K562 (cell line): ENCODE measurements at regions not wholly inside any gene's neighbourhood (a gene's known extent, or its start where the extent isn't known, plus 50 kb on each side); places are given as distances from the start of the nearest gene placed in this dataset.

Source experiments
- ATAC-seq: fragments of 200-7000 bp; cut with Tn5 transposase; 3 replicates; pipeline ENCODE4 v1.9.1; 2020; ENCODE audit warnings: moderate library complexity
- BruUV-seq: library from RNA; stranded (reverse); fragments of 400-500 nt; replicated peaks from 2 replicates; lab custom pipeline; 2021; lab: Mats Ljungman, UMichigan
- CTCF ChIA-PET: fragments of 300-600 bp; formaldehyde crosslinking; extraction: SDS; loops from one replicate; lab custom pipeline; 2021; ENCODE audit warnings: low intra/inter-chr PET ratio; lab: Yijun Ruan, JAX
- POLR2A ChIA-PET: fragments of 300-600, 350-650 bp; sonication (Branson Sonifier 250); formaldehyde crosslinking; extraction: SDS; loops from one replicate; lab custom pipeline; 2021; ENCODE audit warnings: antibody characterized with exemption, inconsistent platforms; lab: Yijun Ruan, JAX
- DNase-seq, 4 experiments: peaks; one replicate each; pipeline versions ENCODE4 v3.0.0 to v3.0.0-alpha.2; 2011 to 2018; ENCODE audit warnings: low spot score in 3 of 4, mixed read lengths in 3 of 4; ENCODE audit errors: extremely low read depth in 1 of 4
- FAIRE-seq: peaks from 2 replicates; lab custom pipeline; 2011; peaks lifted over from hg19 to GRCh38; lab: Jason Lieb, UNC
- H2AFZ ChIP-seq: 2 replicates; pipeline ENCODE4 v1.6.0; 2011; ENCODE audit warnings: low read depth, low read length, control low read depth, inconsistent platforms
- H3K27ac ChIP-seq: fragments of 200-600 bp; 3 replicates; pipeline ENCODE4 v1.8.0; 2011; ENCODE audit warnings: low read depth, mild to moderate bottlenecking, control low read depth, inconsistent platforms, low read length, moderate library complexity, mixed read lengths; ENCODE audit errors: extremely low read depth
- H3K27me3 ChIP-seq, 2 experiments: fragments of 300-600 bp in 1 of 2; 2 replicates in 1 of 2; 3 replicates in 1 of 2; pipeline versions ENCODE4 v1.6.0 to v1.8.0; 2011; ENCODE audit warnings: inconsistent platforms in 2 of 2, low read length in 2 of 2, mild to moderate bottlenecking in 1 of 2, mixed read lengths in 1 of 2, moderate library complexity in 1 of 2; ENCODE audit not compliant: control insufficient read depth in 2 of 2, insufficient read depth in 2 of 2
- H3K36me3 ChIP-seq: fragments of 300-600 bp; 3 replicates; pipeline ENCODE4 v1.8.0; 2011; ENCODE audit warnings: mild to moderate bottlenecking, low read length, inconsistent platforms; ENCODE audit not compliant: control insufficient read depth, insufficient read depth
- H3K4me1 ChIP-seq, 2 experiments: fragments of 200-600 bp in 1 of 2; replicated peaks in 1 of 2; 2 replicates in 1 of 2; 3 replicates in 1 of 2; pipeline versions ENCODE4 v1.5.1 to v1.8.0; 2011; ENCODE audit warnings: inconsistent platforms in 2 of 2, low read length in 2 of 2, mild to moderate bottlenecking in 1 of 2, mixed read lengths in 1 of 2, moderate library complexity in 1 of 2; ENCODE audit not compliant: control insufficient read depth in 2 of 2, insufficient read depth in 2 of 2
- H3K4me2 ChIP-seq: 2 replicates; pipeline ENCODE4 v1.6.1; 2011; ENCODE audit warnings: low read length, control low read depth, inconsistent platforms, mixed read lengths; ENCODE audit not compliant: insufficient read depth
- H3K4me3 ChIP-seq: fragments of 200-600 bp; sonication (generic), shearing (Covaris generic); 2 replicates; pipeline ENCODE4 v1.5.1; 2016; ENCODE audit warnings: control low read depth, inconsistent platforms
- H3K79me2 ChIP-seq: fragments of 200-600 bp; 3 replicates; pipeline ENCODE4 v1.8.0; 2011; ENCODE audit warnings: low read length, inconsistent platforms; ENCODE audit not compliant: control insufficient read depth, insufficient read depth
- H3K9ac ChIP-seq, 2 experiments: 2 replicates each; pipeline versions ENCODE4 v1.6.0 to v1.6.1; 2011; ENCODE audit warnings: low read depth in 2 of 2, low read length in 2 of 2, control low read depth in 1 of 2, inconsistent platforms in 1 of 2, mild to moderate bottlenecking in 1 of 2, mixed read lengths in 1 of 2; ENCODE audit not compliant: insufficient read depth in 1 of 2
- H3K9me1 ChIP-seq: one replicate; pipeline ENCODE4 v1.6.0; 2011; ENCODE audit warnings: inconsistent platforms, mild to moderate bottlenecking, low read length, moderate library complexity; ENCODE audit not compliant: control insufficient read depth, insufficient read depth
- H3K9me3 ChIP-seq: replicated peaks from 2 replicates; pipeline ENCODE4 v1.5.1; 2011; ENCODE audit warnings: low read depth, low read length, inconsistent platforms; ENCODE audit not compliant: control insufficient read depth, insufficient read depth
- H4K20me1 ChIP-seq: replicated peaks from 2 replicates; pipeline ENCODE4 v1.6.1; 2011; ENCODE audit warnings: low read length, inconsistent platforms, mixed read lengths; ENCODE audit not compliant: control insufficient read depth, insufficient read depth
- LCOR ChIP-seq: sonication (generic); formaldehyde crosslinking; IDR thresholded peaks from 2 replicates; pipeline ENCODE4 v1.8.0; 2022; ENCODE audit warnings: mild to moderate bottlenecking, missing genetic modification reagents
- MCM5 ChIP-seq: fragments of 450-650 bp; IDR thresholded peaks from 2 replicates; pipeline ENCODE4 v1.6.1; 2016; ENCODE audit warnings: low read depth
- MCM7 ChIP-seq, 2 experiments: fragments of 450-650 bp; IDR thresholded peaks; 2 replicates each; pipeline ENCODE4 v1.6.1; 2016 to 2018
- NFRKB ChIP-seq: fragments of 450-650 bp; IDR thresholded peaks from 2 replicates; pipeline ENCODE4 v1.6.1; 2016; ENCODE audit warnings: low read depth
- PATZ1 ChIP-seq: fragments of 250-450 bp; sonication (Bioruptor Pico); IDR thresholded peaks from 2 replicates; pipeline ENCODE4 v1.5.0; 2020; ENCODE audit warnings: mild to moderate bottlenecking, borderline replicate concordance
- SMAD1 ChIP-seq: fragments of 150-350 bp; IDR thresholded peaks from 2 replicates; pipeline ENCODE4 v1.6.1; 2014; ENCODE audit warnings: low read length, low read depth; ENCODE audit not compliant: partially characterized antibody
- SRSF9 ChIP-seq: fragments of 200-400 bp; formaldehyde crosslinking; IDR thresholded peaks from 2 replicates; pipeline ENCODE4 v1.6.1; 2017; ENCODE audit warnings: low read depth, low read length, borderline replicate concordance
- TAF7 ChIP-seq: fragments of 450-650 bp; IDR thresholded peaks from 2 replicates; pipeline ENCODE4 v1.6.1; 2016; ENCODE audit warnings: missing genetic modification characterization, missing compliant biosample characterization
- TCF7L2 ChIP-seq: fragments of 150-350 bp; IDR thresholded peaks from 2 replicates; pipeline ENCODE4 v1.6.1; 2016; ENCODE audit warnings: low read depth, mild to moderate bottlenecking, low read length, moderate library complexity
- ZBTB33 ChIP-seq: sonication (generic); formaldehyde crosslinking; IDR thresholded peaks from 2 replicates; pipeline ENCODE4 v1.8.1; 2023; ENCODE audit warnings: mild to moderate bottlenecking, missing genetic modification reagents
- ZNF146 ChIP-seq: IDR thresholded peaks from one replicate; pipeline ENCODE4 v1.6.1; 2018; ENCODE audit warnings: missing compliant biosample characterization; ENCODE audit not compliant: unreplicated experiment
- ZNF24 ChIP-seq: fragments of 450-650 bp; IDR thresholded peaks from 2 replicates; pipeline ENCODE4 v1.6.1; 2016
- ZNF830 ChIP-seq: fragments of 250-450 bp; sonication (Bioruptor Pico); IDR thresholded peaks from 2 replicates; pipeline ENCODE4 v1.5.0; 2021; ENCODE audit warnings: mild to moderate bottlenecking
- WGBS: fragments of 100-300 bp; shearing (Covaris generic); methylation state at CpG from one replicate; pipeline ENCODE4 v1.1.6; 2016; ENCODE audit warnings: low coverage, mixed read lengths; ENCODE audit not compliant: insufficient coverage; ENCODE audit errors: missing lambda C conversion rate; 5-methylcytosine and 5-hydroxymethylcytosine counted together
- in situ Hi-C: fragments of 300-500 bp; cut with MboI; formaldehyde crosslinking; loops from 4 replicates; pipeline ENCODE4 v1.15.0; 2018; ENCODE audit warnings: inconsistent platforms, mixed read lengths
- intact Hi-C: fragments of 100-400 bp; cut with micrococcal nuclease; formaldehyde crosslinking; loops from 2 replicates; pipeline ENCODE4 v1.14.2; 2022

- 0% methylated on average over 2 of the region's 2 CpGs for WGBS
- Histone ChIP-seq H3K27me3 (no peaks in the 10 kb centered on the region), H3K4me3 (no peak overlapping the region), H3K36me3 (no peaks in the 10 kb centered on the region), H3K4me2 (no peak overlapping the region), H4K20me1 (no peaks in the 10 kb centered on the region), H3K79me2 (no peaks in the 10 kb centered on the region), H3K9ac (no peak overlapping the region), H3K27ac (no peak overlapping the region), H3K4me1 (no peaks in the 10 kb centered on the region), H2AFZ (no peak overlapping the region), H3K9me1 (no peaks in the 10 kb centered on the region), H3K9me3 (no peaks in the 10 kb centered on the region)
- ChIA-PET CTCF (interaction anchor here (0.6 kb wide), 1 partner anchor 816 kb away, joined by 3 read pairs; no protein-coding TSS in a partner anchor), POLR2A (no interaction called here)
- no TSS peak for BruUV-seq
- DNase-seq (no peak), ATAC-seq (no peak), FAIRE-seq (no peak)
- intact Hi-C loops, result no loop called here
- in situ Hi-C loops, result no loop called here
- TF ChIP-seq ZBTB33 (CRISPR knock-in tag) (no peak), ZNF830 (CRISPR knock-in tag) (no peak), SMAD1 (no peak), ZNF24 (no peak), MCM5 (no peak), SRSF9 (no peak), LCOR (CRISPR knock-in tag) (no peak), MCM7 (IDR thresholded peaks at IDR 0.05) (no peak), TAF7 (tag) (no peak), ZNF146 (CRISPR knock-in tag) (no peak), TCF7L2 (no peak), NFRKB (no peak), PATZ1 (no peak)
Measured at GRCh38 chr3:35070088-35070487, 569.2 kb upstream of the ARPP21 start.
